Activated naive CD8-positive, alpha-beta T cell treated with anti-CD3 and anti-CD28 coated beads, Interleukin-2, amount 10 ng/mL, durations not matched to agents 7 days and 5 days (primary cell): ENCODE measurements at regions not wholly inside any gene's neighbourhood (a gene's known extent, or its start where the extent isn't known, plus 50 kb on each side); places are given as distances from the start of the nearest gene placed in this dataset.
"Not testable (repeated sequence)": the region's sequence is repeated elsewhere in the genome, so short reads cannot be mapped to it uniquely, and the experiment has no call there.

ENCODE experiments used
- ATAC-seq: fragments of 150-1000 bp; cut with Tn5 transposase; one replicate; pipeline ENCODE4 v1.10.0; 2021; ENCODE audit warnings: low read depth, moderate library complexity
- POLR2A ChIA-PET: fragments of 350-600 bp; sonication (Branson Sonifier 250); formaldehyde crosslinking; loops from one replicate; lab custom pipeline; 2021; ENCODE audit warnings: antibody characterized with exemption; lab: Charles Lee
- DNase-seq: peaks from one replicate; pipeline ENCODE4 v3.0.0; 2021
- H3K27ac Mint-ChIP-seq: one replicate; pipeline ENCODE4 v1.8.0; 2022; ENCODE audit warnings: mild to moderate bottlenecking, mixed read lengths
- H3K27me3 Mint-ChIP-seq: one replicate; pipeline ENCODE4 v1.8.0; 2022; ENCODE audit warnings: mild to moderate bottlenecking, moderate library complexity, mixed read lengths
- H3K36me3 Mint-ChIP-seq: one replicate; pipeline ENCODE4 v1.8.0; 2021; ENCODE audit warnings: mild to moderate bottlenecking, mixed read lengths
- H3K4me1 Mint-ChIP-seq: one replicate; pipeline ENCODE4 v1.8.0; 2021; ENCODE audit warnings: mixed read lengths
- H3K4me3 Mint-ChIP-seq: one replicate; pipeline ENCODE4 v1.8.0; 2022; ENCODE audit warnings: mild to moderate bottlenecking, moderate library complexity, mixed read lengths
- H3K9me3 Mint-ChIP-seq: one replicate; pipeline ENCODE4 v1.8.0; 2021; ENCODE audit warnings: mixed read lengths

DNA sequence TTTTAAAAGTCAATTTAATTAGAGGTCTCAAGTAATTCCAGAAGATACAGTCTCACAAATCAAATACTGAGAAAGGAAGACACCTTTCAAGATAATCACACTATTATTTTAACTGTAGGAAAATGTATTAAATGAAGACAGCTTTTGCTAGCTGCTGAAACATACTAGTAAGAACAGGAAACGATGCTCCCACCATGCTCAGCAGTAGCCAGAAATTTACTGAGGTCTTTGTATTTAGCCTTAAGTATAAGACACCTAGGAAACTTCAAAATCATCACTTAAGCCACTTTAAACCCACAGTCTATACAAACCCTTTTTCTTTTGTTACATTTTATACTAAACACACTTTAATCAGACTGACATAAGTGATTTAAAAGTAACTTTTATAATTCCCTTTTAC is 72.7 kb upstream of the NPIPB12 start:
- Mint-ChIP-seq H3K36me3 (peaks cover 15% of the 10 kb centered on the region), H3K4me1 (peaks cover 13% of the 10 kb centered on the region)
- DNase-seq, H3K4me3 Mint-ChIP-seq, H3K27ac Mint-ChIP-seq, H3K9me3 Mint-ChIP-seq, POLR2A ChIA-PET, H3K27me3 Mint-ChIP-seq: not testable (repeated sequence)
- peak; percentile 54 for ATAC-seq

DNA sequence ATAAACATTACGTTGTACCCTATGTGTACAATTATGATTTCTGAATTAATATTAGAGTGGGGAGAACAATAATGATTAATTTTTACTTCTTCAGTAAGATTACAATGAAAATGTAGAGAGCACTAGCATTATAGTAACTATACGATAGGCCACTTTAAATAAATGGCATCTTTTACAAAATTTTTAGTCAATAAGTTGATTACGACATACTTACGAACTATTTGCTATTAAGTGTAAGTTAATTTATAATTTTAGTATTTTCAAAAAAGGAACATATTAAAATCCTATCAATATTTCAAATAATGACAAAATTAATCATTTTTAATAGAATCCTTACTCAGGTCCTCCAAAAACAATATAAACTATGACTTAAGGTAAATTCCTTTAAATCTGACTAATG is 75.6 kb upstream of the NPIPB12 start:
- DNase-seq, H3K9me3 Mint-ChIP-seq, H3K4me3 Mint-ChIP-seq, ATAC-seq, H3K27me3 Mint-ChIP-seq, POLR2A ChIA-PET, H3K27ac Mint-ChIP-seq, H3K36me3 Mint-ChIP-seq: not testable (repeated sequence)
- H3K4me1 Mint-ChIP-seq, result peaks cover 20% of the 10 kb centered on the region

DNA sequence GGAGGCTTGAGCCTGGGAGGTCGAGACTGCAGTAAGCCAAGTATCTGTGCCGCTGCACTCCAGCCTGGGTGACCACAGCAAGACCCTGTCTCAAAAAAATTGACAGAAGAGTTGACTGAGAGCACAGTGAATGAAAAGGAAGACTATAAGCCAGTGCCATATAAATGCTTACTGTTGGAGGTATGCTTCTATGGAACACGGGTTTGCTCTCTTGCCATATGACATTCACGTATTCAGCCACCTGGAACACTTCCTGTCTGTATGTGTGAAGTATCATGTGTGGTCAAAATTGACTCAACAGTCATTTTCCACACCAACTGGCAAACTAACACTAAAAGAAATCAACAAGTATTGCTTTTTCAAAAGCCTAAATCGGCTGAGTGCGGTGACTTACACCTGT is 71.1 kb upstream of the SPN start:
- Mint-ChIP-seq H3K4me1 (peaks cover 22% of the 10 kb centered on the region), H3K27ac (peak overlapping the region; percentile 75), H3K4me3 (peak overlapping the region; percentile 63), H3K36me3 (peaks cover 17% of the 10 kb centered on the region)
- ATAC-seq, DNase-seq, H3K9me3 Mint-ChIP-seq, H3K27me3 Mint-ChIP-seq, POLR2A ChIA-PET: not testable (repeated sequence)

DNA sequence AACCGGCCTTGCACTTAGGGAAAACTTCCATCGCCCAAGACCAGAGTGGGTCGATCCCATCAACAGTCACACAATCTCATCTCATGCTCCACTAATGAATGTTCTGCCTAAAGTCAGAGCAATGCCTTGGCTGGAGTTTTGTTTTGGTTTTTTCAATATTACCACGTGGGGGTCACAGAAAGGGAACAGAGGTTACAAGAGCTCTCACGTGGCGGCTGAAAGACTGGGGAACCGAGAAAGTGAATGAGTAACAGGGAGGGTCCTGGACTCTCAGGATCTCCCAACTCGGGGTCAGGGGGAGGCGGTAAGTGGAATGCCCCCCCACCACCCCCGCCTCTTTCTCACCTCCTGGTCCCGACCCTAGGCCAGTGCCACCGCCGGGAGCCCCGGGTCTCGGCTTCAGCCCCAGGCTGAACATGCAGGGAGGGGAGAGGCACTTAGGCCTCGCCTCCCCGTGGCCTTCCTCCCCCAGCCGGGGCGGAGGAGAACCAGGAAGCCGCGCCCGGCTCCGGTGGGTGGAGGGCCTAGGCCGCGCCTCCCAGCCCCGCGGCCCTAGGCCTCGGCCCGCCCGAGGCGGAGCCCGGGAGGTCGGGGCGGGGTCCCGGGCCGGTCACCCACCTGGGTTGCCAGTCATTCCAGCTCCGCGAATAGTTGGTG is 68.7 kb upstream of the SPN start:
- Mint-ChIP-seq H3K27ac (peak overlapping the region; percentile 92), H3K36me3 (peaks cover 11% of the 10 kb centered on the region), H3K4me1 (peaks cover 20% of the 10 kb centered on the region), H3K4me3 (peak overlapping the region; percentile 96)
- POLR2A ChIA-PET, result interaction anchor here (0.6 to 1.0 kb wide), 2 partner anchors 69 to 107 kb away, joined by 3 read pairs; partner anchors contain the start of gene SPN
- ATAC-seq, result peak; percentile 76
- H3K9me3 Mint-ChIP-seq, H3K27me3 Mint-ChIP-seq: not testable (repeated sequence)
- DNase-seq, result peak; percentile 76

DNA sequence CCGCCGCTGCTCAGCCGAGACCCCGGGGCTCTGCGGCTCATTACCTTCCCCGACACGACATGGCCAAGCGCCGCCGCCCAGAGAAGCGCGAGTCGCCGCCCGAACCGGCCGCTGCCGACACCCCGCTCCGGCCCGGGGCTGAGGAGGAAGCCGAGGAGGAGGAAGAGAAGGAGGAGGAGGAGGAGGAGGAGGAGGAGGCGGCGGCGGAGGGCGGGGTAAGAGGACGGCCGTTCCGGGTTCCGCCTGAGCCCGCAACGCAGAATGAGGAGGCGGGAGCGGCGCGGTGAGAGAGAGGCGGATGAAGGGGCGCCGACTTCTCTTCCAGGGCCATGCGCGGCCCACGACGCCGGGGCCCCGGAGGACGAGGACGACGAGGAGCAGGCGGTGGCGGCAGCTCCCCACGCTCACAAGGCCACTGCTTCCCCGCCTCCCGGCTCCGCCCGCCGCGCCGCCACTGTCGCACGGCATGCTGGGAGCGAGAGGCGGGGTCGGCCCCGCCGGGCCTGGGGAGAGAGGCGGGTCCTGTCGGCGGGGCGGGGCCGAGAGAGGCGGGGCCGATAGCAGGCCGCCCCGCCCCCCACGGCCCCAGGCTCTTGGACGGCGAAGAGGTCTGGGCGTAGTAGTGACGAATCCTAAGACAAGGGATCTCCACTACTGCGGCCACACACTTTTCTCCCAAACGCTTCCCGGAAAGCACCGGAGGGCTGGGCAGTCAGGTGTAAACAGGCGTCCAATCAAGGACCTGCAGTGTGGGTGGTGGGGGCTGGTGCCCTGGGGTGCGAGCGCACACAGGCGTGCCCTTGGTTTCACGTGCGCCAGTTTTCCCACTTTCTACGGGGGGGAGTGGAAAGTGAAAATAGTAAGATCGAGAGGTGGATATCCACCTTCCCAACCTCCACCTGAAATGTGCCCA is 67.9 kb upstream of the SPN start:
- peak; percentile 79 for ATAC-seq
- POLR2A ChIA-PET, result interaction anchor here (0.6 to 1.0 kb wide), 2 partner anchors 68 to 107 kb away, joined by 3 read pairs; partner anchors contain the start of gene SPN

DNA sequence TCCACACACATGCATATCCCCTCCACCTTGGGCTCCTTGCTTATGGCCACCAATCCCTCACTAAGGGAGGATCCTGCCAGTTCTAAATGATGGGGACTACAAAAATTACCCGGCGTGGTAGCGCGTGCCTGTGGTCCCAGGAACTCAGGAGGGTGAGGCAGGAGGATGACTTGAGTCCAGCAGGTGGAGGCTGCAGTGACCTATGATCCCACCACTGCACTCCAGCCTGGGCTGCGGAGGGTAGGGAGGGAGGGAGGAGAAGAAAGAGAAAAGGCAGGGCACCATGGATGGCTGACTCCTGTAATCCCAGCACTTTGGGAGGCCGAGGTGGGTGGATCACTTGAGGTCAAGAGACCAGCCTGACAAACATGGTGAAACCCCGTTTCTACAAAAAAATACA is 66.0 kb upstream of the SPN start:
- H3K27me3 Mint-ChIP-seq, DNase-seq, ATAC-seq, H3K9me3 Mint-ChIP-seq, H3K27ac Mint-ChIP-seq, H3K36me3 Mint-ChIP-seq, POLR2A ChIA-PET, H3K4me3 Mint-ChIP-seq: not testable (repeated sequence)
- H3K4me1 Mint-ChIP-seq, result peaks cover 25% of the 10 kb centered on the region

More for the DNA sequence above, 67.9 kb upstream of the SPN start:
- Mint-ChIP-seq H3K4me3 (peak overlapping the region; percentile 83), H3K4me1 (peaks cover 19% of the 10 kb centered on the region), H3K27ac (peak overlapping the region; percentile 92)
- H3K9me3 Mint-ChIP-seq, H3K36me3 Mint-ChIP-seq, H3K27me3 Mint-ChIP-seq: not testable (repeated sequence)
- peak; percentile 97 for DNase-seq

DNA sequence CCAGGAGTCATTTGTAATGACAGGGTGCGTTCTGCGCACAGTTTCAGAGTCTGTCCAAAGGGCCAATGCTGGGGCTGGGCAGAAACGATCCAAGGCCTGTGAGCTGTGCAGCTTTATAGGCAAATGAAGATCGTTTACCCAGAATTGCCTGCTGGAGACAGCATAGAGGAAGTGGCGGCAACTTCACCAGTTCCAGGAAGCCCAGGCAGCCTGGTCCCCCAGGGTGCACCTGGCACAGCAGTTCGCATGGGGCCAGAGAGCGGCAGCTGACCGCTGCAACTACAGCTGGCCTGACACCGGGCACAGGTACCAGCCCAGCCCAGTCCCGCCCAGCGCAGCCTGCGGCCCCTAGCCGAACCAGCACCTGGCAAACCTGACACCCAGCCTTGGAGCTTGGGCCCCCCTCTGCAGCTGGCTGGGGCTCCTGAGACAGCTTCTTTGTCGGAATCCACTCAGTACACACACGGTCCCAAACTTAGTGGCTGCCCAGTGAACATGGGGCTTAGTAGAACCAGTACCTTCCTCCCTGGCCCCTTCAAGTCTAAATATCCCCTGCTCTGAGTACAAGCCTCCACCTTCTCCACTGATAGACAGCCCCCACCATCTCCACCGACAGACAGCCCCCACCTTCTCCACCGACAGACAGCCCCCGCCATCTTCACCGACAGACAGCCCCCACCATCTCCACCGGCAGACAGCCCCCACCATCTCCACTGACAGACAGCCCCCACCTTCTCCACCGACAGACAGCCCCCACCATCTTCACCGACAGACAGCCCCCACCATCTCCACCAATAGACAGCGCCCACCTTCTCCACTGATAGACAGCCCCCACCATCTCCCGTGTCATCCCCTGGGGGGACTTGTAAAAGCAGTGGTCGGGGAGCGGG is 62.7 kb upstream of the SPN start:
- H3K9me3 Mint-ChIP-seq, H3K27me3 Mint-ChIP-seq, H3K36me3 Mint-ChIP-seq: not testable (repeated sequence)
- ATAC-seq (peak; percentile 81), DNase-seq (peak; percentile 75)
- Mint-ChIP-seq H3K4me3 (peak overlapping the region; percentile 87), H3K27ac (peak overlapping the region; percentile 96), H3K4me1 (peaks cover 31% of the 10 kb centered on the region)
- POLR2A ChIA-PET, result interaction anchor here (0.7 to 2.1 kb wide), 4 partner anchors 12 to 190 kb away, joined by 3 to 8 read pairs (median 6); no protein-coding TSS in a partner anchor

DNA sequence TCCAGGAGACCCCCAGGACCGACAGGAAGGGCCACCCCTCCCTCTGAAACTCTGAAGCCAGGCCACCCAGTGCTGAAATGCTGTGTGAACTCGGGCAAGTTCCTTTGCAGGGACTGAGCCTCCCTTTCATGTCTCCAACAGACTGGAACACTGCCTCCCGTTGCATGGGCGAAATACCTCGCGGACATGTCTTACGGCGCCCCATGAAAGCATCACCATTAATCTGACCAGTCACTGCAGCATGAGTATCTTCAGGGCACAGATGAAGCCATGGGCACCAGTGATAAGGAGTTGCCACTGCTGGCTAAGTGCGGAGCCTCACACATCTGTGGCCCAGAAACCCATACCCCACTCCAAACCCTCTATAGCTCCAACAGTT is 60.8 kb upstream of the SPN start:
- POLR2A ChIA-PET, DNase-seq, H3K9me3 Mint-ChIP-seq, H3K36me3 Mint-ChIP-seq, ATAC-seq, H3K27me3 Mint-ChIP-seq: not testable (repeated sequence)
- peak overlapping the region; percentile 47 for H3K4me3 Mint-ChIP-seq
- peaks cover 27% of the 10 kb centered on the region for H3K4me1 Mint-ChIP-seq
- peak overlapping the region; percentile 96 for H3K27ac Mint-ChIP-seq

DNA sequence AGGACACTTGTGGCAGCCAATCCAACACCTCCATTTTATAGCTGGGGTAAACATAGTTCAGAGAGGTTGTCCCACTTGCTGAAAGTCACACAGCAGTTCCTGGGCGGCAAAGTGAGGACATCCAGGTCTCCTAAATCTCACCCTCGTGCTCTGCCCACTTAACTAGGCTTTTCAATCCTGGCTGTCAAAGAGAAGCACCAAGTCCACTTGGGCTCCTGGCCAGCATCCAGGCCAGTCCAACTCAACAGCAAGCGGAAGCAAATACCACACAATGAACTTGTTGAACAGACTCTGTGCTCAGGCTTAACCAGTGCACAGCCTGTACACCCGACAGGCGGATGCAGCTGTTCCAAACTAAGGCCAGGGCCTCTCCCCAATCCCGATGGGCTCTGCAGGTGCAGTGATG is 60.4 kb upstream of the SPN start:
- not testable (repeated sequence) for DNase-seq, H3K4me3 Mint-ChIP-seq, H3K27me3 Mint-ChIP-seq, H3K36me3 Mint-ChIP-seq, ATAC-seq, H3K9me3 Mint-ChIP-seq
- POLR2A ChIA-PET, result interaction anchor here (0.6 kb wide), 1 partner anchor 154 kb away, joined by 3 read pairs; no protein-coding TSS in a partner anchor
- peak overlapping the region; percentile 96 for H3K27ac Mint-ChIP-seq
- peaks cover 27% of the 10 kb centered on the region for H3K4me1 Mint-ChIP-seq

DNA sequence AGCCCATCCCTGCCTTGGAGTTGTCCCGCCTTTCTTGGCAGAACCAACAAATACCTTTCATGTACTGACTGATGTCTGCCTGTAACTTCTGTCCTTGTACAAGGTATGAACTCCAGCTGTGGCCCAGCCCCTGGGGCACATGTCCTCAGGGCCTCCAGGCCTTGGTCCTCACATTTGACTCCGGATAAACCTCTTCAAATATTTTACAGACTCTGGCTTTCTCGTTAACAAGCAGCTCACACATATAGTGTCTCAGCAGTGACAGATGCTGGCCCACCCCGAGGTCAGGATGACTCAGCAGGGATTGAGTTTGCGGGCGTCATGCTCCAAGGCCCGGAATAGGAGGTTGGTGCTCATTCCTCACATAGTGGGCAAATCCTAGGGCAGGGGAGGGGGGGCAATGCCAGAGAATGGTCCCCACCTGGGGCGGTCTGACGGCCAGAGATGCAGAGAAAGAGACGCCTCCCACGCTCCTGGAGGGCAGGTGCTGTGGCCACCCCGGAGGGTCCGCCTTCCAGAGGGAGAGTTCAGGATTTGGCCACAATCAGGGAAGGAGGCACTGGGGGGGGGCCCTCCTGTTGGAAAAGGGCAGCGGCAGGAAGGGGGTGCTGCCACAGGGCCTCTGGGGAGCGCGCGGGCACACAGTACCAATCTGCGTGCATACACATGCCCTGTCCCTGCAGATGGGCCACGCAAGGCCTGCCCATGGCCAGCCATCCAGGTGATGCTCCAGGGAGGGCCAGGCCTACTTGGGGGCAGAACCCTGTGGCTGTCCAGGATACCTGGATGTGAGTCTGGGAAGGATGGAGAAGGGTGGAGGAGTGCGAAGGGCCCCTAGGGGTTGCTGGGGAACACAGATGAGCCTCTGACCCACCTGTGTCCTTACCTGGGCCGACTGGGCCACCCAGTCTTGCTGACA is 58.2 kb upstream of the SPN start:
- H3K36me3 Mint-ChIP-seq, DNase-seq, H3K27me3 Mint-ChIP-seq, ATAC-seq, POLR2A ChIA-PET, H3K9me3 Mint-ChIP-seq, H3K4me3 Mint-ChIP-seq: not testable (repeated sequence)
- Mint-ChIP-seq H3K27ac (peak overlapping the region; percentile 72), H3K4me1 (peaks cover 23% of the 10 kb centered on the region)

DNA sequence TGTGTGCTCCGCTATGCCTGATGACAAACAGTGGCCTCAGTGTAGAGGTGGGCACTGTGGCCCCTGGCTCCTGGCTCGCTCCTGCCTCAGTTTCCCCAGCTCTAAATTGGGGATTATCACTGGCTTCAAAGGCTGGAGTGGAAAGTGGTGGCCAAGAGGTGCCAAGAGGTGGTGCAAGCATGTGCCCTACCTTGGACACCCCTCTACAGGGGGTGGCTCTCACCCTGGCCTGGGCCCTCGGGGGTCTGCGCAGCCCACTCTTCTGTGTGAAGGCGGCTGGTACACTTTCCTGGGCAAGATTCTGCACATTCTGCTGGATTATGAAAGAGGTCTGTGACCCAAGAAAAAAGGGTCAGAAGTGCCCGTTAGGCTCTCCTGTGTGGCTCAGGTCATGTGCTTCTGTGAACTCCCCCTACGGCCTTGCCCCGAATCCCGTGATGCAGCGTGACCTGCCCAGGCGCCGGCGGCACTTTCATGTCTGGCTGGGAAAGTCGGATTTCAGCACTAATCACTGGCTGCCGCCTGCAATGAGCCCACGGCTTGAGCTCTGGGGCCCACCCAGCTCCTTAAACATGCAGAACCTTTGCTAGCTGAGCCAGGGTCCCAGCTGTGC is 57.3 kb upstream of the SPN start:
- H3K27ac Mint-ChIP-seq, H3K27me3 Mint-ChIP-seq, H3K9me3 Mint-ChIP-seq, ATAC-seq, DNase-seq, H3K36me3 Mint-ChIP-seq, POLR2A ChIA-PET, H3K4me3 Mint-ChIP-seq: not testable (repeated sequence)
- peaks cover 21% of the 10 kb centered on the region for H3K4me1 Mint-ChIP-seq
